K562 (cell line): ENCODE measurements at regions not wholly inside any gene's neighbourhood (a gene's known extent, or its start where the extent isn't known, plus 50 kb on each side); places are given as distances from the start of the nearest gene placed in this dataset.

ENCODE experiments used
- CEBPB ChIP-seq: fragments of 450-650 bp; IDR thresholded peaks from 2 replicates; pipeline ENCODE4 v1.6.1; 2016; ENCODE audit warnings: missing genetic modification characterization, missing compliant biosample characterization
- FOSL1 ChIP-seq: fragments of 200-800 bp; sonication (Bioruptor generic); conservative IDR thresholded peaks from 2 replicates; pipeline ENCODE4 v1.6.1; 2016; ENCODE audit warnings: missing genetic modification characterization, missing compliant biosample characterization
- NRF1 ChIP-seq, 2 experiments: fragments of 450-650 bp; IDR thresholded peaks in 1 of 2; conservative IDR thresholded peaks in 1 of 2; 2 replicates each; pipeline ENCODE4 v1.6.1; 2014; ENCODE audit warnings: mild to moderate bottlenecking in 2 of 2
- PHF21A ChIP-seq: fragments of 450-650 bp; IDR thresholded peaks from 2 replicates; pipeline ENCODE4 v1.6.1; 2017; ENCODE audit warnings: low read depth, borderline replicate concordance
- POLR3G ChIP-seq: IDR thresholded peaks from 2 replicates; pipeline ENCODE4 v1.6.1; 2011; ENCODE audit not compliant: insufficient read length, insufficient replicate concordance; ENCODE audit errors: extremely low read depth
- SP1 ChIP-seq: sonication (generic); formaldehyde crosslinking; IDR thresholded peaks from 2 replicates; pipeline ENCODE4 v1.8.1; 2022; ENCODE audit warnings: mild to moderate bottlenecking, missing genetic modification reagents
- TAF1 ChIP-seq: IDR thresholded peaks from 2 replicates; pipeline ENCODE4 v1.6.1; 2011; ENCODE audit warnings: mild to moderate bottlenecking, low read length, moderate library complexity; ENCODE audit not compliant: insufficient read depth, control insufficient read depth, severe bottlenecking; ENCODE audit errors: extremely low read depth
- ZNF551 ChIP-seq: fragments of 250-450 bp; sonication (Bioruptor Pico); IDR thresholded peaks from 2 replicates; pipeline ENCODE4 v1.5.0; 2021; ENCODE audit warnings: mild to moderate bottlenecking, moderate library complexity
- TF ChIP-seq, protein P1 (sequence below), 2 experiments: fragments of 450-650 bp in 1 of 2; sonication (generic) in 1 of 2; formaldehyde crosslinking in 1 of 2; IDR thresholded peaks in 1 of 2; conservative IDR thresholded peaks in 1 of 2; 2 replicates each; pipeline versions ENCODE4 v1.6.1 to v1.8.1; 2016 to 2023; ENCODE audit warnings: mild to moderate bottlenecking in 2 of 2, moderate library complexity in 2 of 2, inconsistent platforms in 1 of 2, missing genetic modification reagents in 1 of 2
- TF ChIP-seq, protein P2 (sequence below), 3 experiments: fragments of 200-800 bp in 1 of 3; sonication (Bioruptor generic) in 1 of 3; sonication (generic) in 1 of 3; formaldehyde crosslinking in 1 of 3; IDR thresholded peaks; 2 replicates each; pipeline versions ENCODE4 v1.6.1 to v1.8.0; 2016 to 2022; ENCODE audit warnings: mild to moderate bottlenecking in 2 of 3, missing compliant biosample characterization in 2 of 3, missing genetic modification characterization in 2 of 3, missing genetic modification reagents in 1 of 3

DNA sequence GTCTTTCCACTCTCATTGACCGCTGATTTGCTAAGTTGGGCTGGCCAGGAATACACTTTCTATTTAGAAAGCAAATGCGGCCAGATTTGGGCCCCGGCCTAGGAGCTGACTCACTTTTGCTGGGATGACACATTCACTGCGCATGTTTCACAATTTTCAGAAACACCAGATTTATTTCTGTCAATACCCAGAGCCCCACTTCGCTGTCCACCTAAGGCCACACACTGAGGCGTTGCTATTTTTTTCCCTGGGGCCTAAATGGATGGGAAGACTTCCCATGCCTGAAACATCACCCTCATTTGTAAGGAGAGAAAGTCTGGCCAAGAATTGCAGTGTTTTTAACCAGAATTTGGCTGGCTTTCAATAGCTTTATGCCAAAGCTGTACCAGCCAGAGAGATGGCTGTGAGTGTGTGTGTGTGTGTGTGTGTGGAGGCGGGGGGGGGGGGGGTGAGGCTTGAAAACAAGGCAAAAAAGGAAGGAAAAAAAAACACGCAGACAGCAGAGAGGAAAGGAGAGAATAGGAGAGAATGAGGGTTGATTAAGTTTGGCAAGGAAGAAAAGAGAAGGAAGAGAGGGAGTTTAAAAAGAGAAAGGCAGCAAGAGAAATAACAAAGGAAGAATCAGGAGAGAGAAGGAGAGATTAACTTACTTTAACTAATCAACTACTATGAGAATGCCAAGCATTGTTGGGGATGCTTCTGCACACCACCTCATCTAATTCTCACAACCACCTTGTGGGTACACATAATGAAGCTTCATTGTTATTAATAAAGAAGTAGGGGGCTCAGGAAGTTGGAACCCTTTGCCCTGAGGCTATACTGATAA, 261.4 kb upstream of the KLF4 start (continued):
- TF ChIP-seq POLR3G (no peak), SP1 (CRISPR knock-in tag) (no peak), NRF1 (conservative IDR thresholded peaks at IDR 0.05 in 1 of 2, IDR thresholded peaks at IDR 0.05 in 1 of 2) (peak; percentile 64 to 69), FOSL1 (tag) (peak; percentile 80), PHF21A (peak; percentile 49; the same call in 1 of the 2 replicates), CEBPB (tag) (no peak), ZNF551 (CRISPR knock-in tag) (no peak), TAF1 (no peak)
- TF ChIP-seq, protein P1, sequence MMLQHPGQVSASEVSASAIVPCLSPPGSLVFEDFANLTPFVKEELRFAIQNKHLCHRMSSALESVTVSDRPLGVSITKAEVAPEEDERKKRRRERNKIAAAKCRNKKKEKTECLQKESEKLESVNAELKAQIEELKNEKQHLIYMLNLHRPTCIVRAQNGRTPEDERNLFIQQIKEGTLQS (IDR thresholded peaks at IDR 0.05), result peak; percentile 64
- TF ChIP-seq, protein P1 (CRISPR knock-in tag; conservative IDR thresholded peaks at IDR 0.05), result no peak
- TF ChIP-seq, protein P2, sequence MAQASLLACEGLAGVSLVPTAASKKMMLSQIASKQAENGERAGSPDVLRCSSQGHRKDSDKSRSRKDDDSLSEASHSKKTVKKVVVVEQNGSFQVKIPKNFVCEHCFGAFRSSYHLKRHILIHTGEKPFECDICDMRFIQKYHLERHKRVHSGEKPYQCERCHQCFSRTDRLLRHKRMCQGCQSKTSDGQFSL (CRISPR knock-in tag; IDR thresholded peaks at IDR 0.05), result no peak
- TF ChIP-seq, protein P2 (tag; IDR thresholded peaks at IDR 0.05), result peak in 1 of 2 experiments; percentile 51; a peak in 1 of 4 replicates
